H1 (cell line): ENCODE measurements at regions not wholly inside any gene's neighbourhood (a gene's known extent, or its start where the extent isn't known, plus 50 kb on each side); places are given as distances from the start of the nearest gene placed in this dataset.
A peak's percentile ranks its signal among the peaks of the same experiment; 100 is the strongest.

Experiments
- CTCF ChIA-PET: fragments of 300-600 bp; sonication (Branson Sonifier 250); formaldehyde crosslinking; loops from one replicate; lab custom pipeline; 2021; ENCODE audit not compliant: partially characterized antibody; lab: Charles Lee
- POLR2A ChIA-PET: fragments of 300-600 bp; sonication (Branson Sonifier 250); formaldehyde crosslinking; loops from one replicate; lab custom pipeline; 2021; ENCODE audit warnings: inconsistent platforms; ENCODE audit not compliant: partially characterized antibody; lab: Charles Lee
- DNase-seq, 2 experiments: peaks; one replicate each; pipeline versions ENCODE4 v3.0.0 to v3.0.0-alpha.2; 2010 to 2022; ENCODE audit warnings: low spot score in 2 of 2, low read depth in 1 of 2, mixed read lengths in 1 of 2
- FAIRE-seq: peaks from 2 replicates; lab custom pipeline; 2011; peaks lifted over from hg19 to GRCh38; lab: Jason Lieb, UNC
- H2AFZ ChIP-seq: 2 replicates; pipeline ENCODE4 v1.8.1; 2012; ENCODE audit warnings: low read length, inconsistent platforms
- H2AK5ac ChIP-seq: 2 replicates; pipeline ENCODE4 v1.6.1; 2013; ENCODE audit warnings: low read depth, low read length
- H2BK120ac ChIP-seq: replicated peaks from 2 replicates; pipeline ENCODE3; 2013; ENCODE audit warnings: low read depth, low read length, inconsistent platforms
- H2BK12ac ChIP-seq: 2 replicates; pipeline ENCODE4 v1.6.1; 2013; ENCODE audit warnings: low read depth, low read length
- H2BK15ac ChIP-seq: 2 replicates; pipeline ENCODE4 v1.6.1; 2013; ENCODE audit warnings: low read length
- H2BK20ac ChIP-seq: 2 replicates; pipeline ENCODE4 v1.6.1; 2013; ENCODE audit warnings: low read length
- H2BK5ac ChIP-seq: 2 replicates; pipeline ENCODE4 v1.6.1; 2013; ENCODE audit warnings: low read depth, low read length
- H3K14ac ChIP-seq: 2 replicates; pipeline ENCODE4 v1.6.1; 2013; ENCODE audit warnings: inconsistent platforms; ENCODE audit not compliant: insufficient read length
- H3K18ac ChIP-seq: 2 replicates; pipeline ENCODE4 v1.6.1; 2013; ENCODE audit warnings: low read length; ENCODE audit errors: extremely low read depth
- H3K23ac ChIP-seq: 2 replicates; pipeline ENCODE4 v1.6.1; 2013; ENCODE audit warnings: inconsistent platforms; ENCODE audit not compliant: insufficient read length
- H3K23me2 ChIP-seq: 2 replicates; pipeline ENCODE4 v1.6.1; 2013; ENCODE audit warnings: low read depth, low read length
- H3K27ac ChIP-seq: 2 replicates; pipeline ENCODE4 v1.6.1; 2011; ENCODE audit warnings: low read depth, low read length, inconsistent platforms
- H3K27me3 ChIP-seq, 4 experiments: replicated peaks in 1 of 4; 1 replicate in 1 of 4; 2 replicates in 3 of 4; pipeline versions ENCODE4 v1.6.1 to v1.8.1; 2011 to 2013; ENCODE audit warnings: low read length in 3 of 4, mild to moderate bottlenecking in 3 of 4, inconsistent platforms in 2 of 4, mixed read lengths in 2 of 4, moderate library complexity in 1 of 4; ENCODE audit not compliant: control insufficient read depth in 3 of 4, insufficient read depth in 3 of 4; ENCODE audit errors: extremely low read depth in 1 of 4
- H3K36me3 ChIP-seq, 4 experiments: 2 replicates each; pipeline versions ENCODE4 v1.6.1 to v1.8.1; 2011 to 2013; ENCODE audit warnings: mild to moderate bottlenecking in 4 of 4, low read length in 3 of 4, moderate library complexity in 2 of 4, control low read depth in 1 of 4, inconsistent platforms in 1 of 4; ENCODE audit not compliant: insufficient read depth in 4 of 4, control insufficient read depth in 2 of 4
- H3K4ac ChIP-seq: replicated peaks from 2 replicates; pipeline ENCODE3; 2013; ENCODE audit warnings: low read length, low read depth, mixed read lengths, inconsistent platforms; ENCODE audit not compliant: insufficient read length
- H3K4me1 ChIP-seq, 4 experiments: replicated peaks in 1 of 4; 1 replicate in 1 of 4; 2 replicates in 3 of 4; pipeline versions ENCODE4 v1.6.1 to v1.8.1; 2011 to 2013; ENCODE audit warnings: low read length in 3 of 4, inconsistent platforms in 2 of 4, mixed read lengths in 1 of 4; ENCODE audit not compliant: insufficient read depth in 4 of 4, control insufficient read depth in 3 of 4
- H3K4me2 ChIP-seq, 2 experiments: 2 replicates each; pipeline versions ENCODE4 v1.6.1 to v1.8.1; 2011 to 2013; ENCODE audit warnings: low read depth in 2 of 2, low read length in 2 of 2, control low read depth in 1 of 2, inconsistent platforms in 1 of 2, mild to moderate bottlenecking in 1 of 2; ENCODE audit not compliant: insufficient read depth in 1 of 2
- H3K4me3 ChIP-seq, 4 experiments: fragments of 200-600, 300-600 bp in 1 of 4; sonication (generic), shearing (Covaris generic), sonication (Bioruptor Twin) in 1 of 4; 2 replicates each; pipeline versions ENCODE4 v1.5.1 to v1.8.1; 2011 to 2016; ENCODE audit warnings: low read length in 4 of 4, low read depth in 3 of 4, control low read depth in 2 of 4, inconsistent platforms in 2 of 4, mild to moderate bottlenecking in 2 of 4, mixed read lengths in 1 of 4, moderate library complexity in 1 of 4; ENCODE audit not compliant: insufficient read depth in 2 of 4; ENCODE audit errors: extremely low read depth in 1 of 4
- H3K56ac ChIP-seq: replicated peaks from 2 replicates; pipeline ENCODE3; 2013; ENCODE audit warnings: low read depth, mild to moderate bottlenecking, mixed read lengths, low read length, inconsistent platforms; ENCODE audit not compliant: insufficient read length
- H3K79me1 ChIP-seq: 2 replicates; pipeline ENCODE4 v1.6.1; 2013; ENCODE audit warnings: low read depth, low read length, control low read depth
- H3K79me2 ChIP-seq, 2 experiments: 2 replicates each; pipeline versions ENCODE4 v1.6.1 to v1.8.1; 2012 to 2013; ENCODE audit warnings: low read length in 2 of 2, mild to moderate bottlenecking in 2 of 2, inconsistent platforms in 1 of 2; ENCODE audit not compliant: insufficient read depth in 2 of 2, control insufficient read depth in 1 of 2
- H3K9ac ChIP-seq, 4 experiments: replicated peaks in 1 of 4; 1 replicate in 1 of 4; 2 replicates in 3 of 4; pipeline versions ENCODE4 v1.6.1 to v1.8.1; 2011 to 2013; ENCODE audit warnings: low read depth in 3 of 4, low read length in 3 of 4, control low read depth in 2 of 4, mild to moderate bottlenecking in 2 of 4, moderate library complexity in 2 of 4, inconsistent platforms in 1 of 4; ENCODE audit errors: extremely low read depth in 1 of 4
- H3K9me3 ChIP-seq, 2 experiments: 2 replicates each; pipeline versions ENCODE4 v1.6.1 to v1.8.1; 2012 to 2013; ENCODE audit warnings: mild to moderate bottlenecking in 2 of 2, moderate library complexity in 2 of 2, control low read depth in 1 of 2, inconsistent platforms in 1 of 2, low read depth in 1 of 2, low read length in 1 of 2, mixed read lengths in 1 of 2; ENCODE audit not compliant: insufficient read depth in 2 of 2
- H4K20me1 ChIP-seq, 2 experiments: replicated peaks in 1 of 2; 2 replicates each; pipeline versions ENCODE3 to v1.8.1; 2011 to 2013; ENCODE audit warnings: inconsistent platforms in 2 of 2, low read length in 2 of 2, mild to moderate bottlenecking in 1 of 2; ENCODE audit not compliant: insufficient read depth in 2 of 2, control insufficient read depth in 1 of 2
- H4K5ac ChIP-seq: 2 replicates; pipeline ENCODE4 v1.6.1; 2013; ENCODE audit warnings: low read length, low read depth, mixed read lengths, inconsistent platforms; ENCODE audit not compliant: insufficient read length
- H4K8ac ChIP-seq: 2 replicates; pipeline ENCODE4 v1.8.0; 2013; ENCODE audit warnings: mild to moderate bottlenecking, moderate library complexity, low read length, inconsistent platforms; ENCODE audit not compliant: insufficient read depth; ENCODE audit errors: extremely low read depth
- H4K91ac ChIP-seq: replicated peaks from 2 replicates; pipeline ENCODE3; 2013; ENCODE audit warnings: low read length, mixed read lengths, inconsistent platforms; ENCODE audit not compliant: insufficient read length
- EZH2 ChIP-seq: fragments of 200-600 bp; sonication (generic); IDR thresholded peaks from 2 replicates; pipeline ENCODE4 v1.7.1; 2012; ENCODE audit warnings: low read depth, mild to moderate bottlenecking, moderate library complexity, low read length, inconsistent platforms; ENCODE audit not compliant: severe bottlenecking
- WGBS, 2 experiments: shearing (Covaris generic) in 1 of 2; methylation state at CpG; one replicate each; pipeline versions ENCODE4 v1.1.6 to v1.1.7; 2013 to 2015; ENCODE audit warnings: low lambda C conversion rate in 2 of 2, mixed read lengths in 2 of 2, inconsistent platforms in 1 of 2, low coverage in 1 of 2, missing lambda C conversion rate in 1 of 2; ENCODE audit not compliant: insufficient replicate concordance in 2 of 2, insufficient coverage in 1 of 2, insufficient read length in 1 of 2; ENCODE audit errors: extremely low coverage in 1 of 2, missing lambda C conversion rate in 1 of 2; 5-methylcytosine and 5-hydroxymethylcytosine counted together
- TF ChIP-seq, protein P1 (sequence below), 3 experiments: IDR thresholded peaks; 1 replicate in 2 of 3; 2 replicates in 1 of 3; pipeline versions ENCODE4 v1.5.1 to v1.6.1; 2011; ENCODE audit warnings: low read length in 3 of 3, mild to moderate bottlenecking in 3 of 3, inconsistent platforms in 2 of 3, low read depth in 1 of 3, moderate library complexity in 1 of 3; ENCODE audit not compliant: insufficient read depth in 1 of 3; ENCODE audit errors: control extremely low read depth in 1 of 3

DNA sequence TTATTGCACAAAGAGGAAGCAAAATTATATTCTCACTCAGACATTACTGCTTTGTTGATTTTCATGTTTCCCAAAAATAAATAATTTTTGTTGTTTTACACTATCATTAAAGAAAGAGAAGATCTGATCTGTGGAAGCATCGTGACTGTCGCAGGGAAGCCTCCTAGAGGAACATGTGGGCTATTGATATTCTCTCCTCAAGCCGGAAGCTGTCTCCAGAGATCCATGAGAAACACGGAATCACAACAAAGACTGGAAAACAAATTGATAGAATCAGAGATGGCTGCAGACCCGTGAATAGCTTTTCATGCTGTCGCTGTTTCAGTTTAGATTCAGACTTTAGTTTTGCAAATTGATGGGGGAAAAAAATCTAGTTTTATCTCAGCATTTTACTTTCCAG lies 235.2 kb upstream of the TMPO start:
- H3K27me3 ChIP-seq: no peaks in the 10 kb centered on the region
- no peak for DNase-seq
- H3K56ac ChIP-seq: no peak overlapping the region

More for the DNA sequence above, 235.2 kb upstream of the TMPO start:
- no peak overlapping the region for H2AK5ac ChIP-seq
- ChIA-PET CTCF (interaction anchor here (2.0 to 2.1 kb wide), 2 partner anchors 12 to 53 kb away, joined by 6 to 8 read pairs; no protein-coding TSS in a partner anchor), POLR2A (no interaction called here)
- H2BK5ac ChIP-seq: no peak overlapping the region
- H2AFZ ChIP-seq: no peak overlapping the region
- H3K9me3 ChIP-seq: no peaks in the 10 kb centered on the region
- H3K36me3 ChIP-seq: no peaks in the 10 kb centered on the region
- no peak overlapping the region for H3K23ac ChIP-seq
- H3K79me2 ChIP-seq: no peaks in the 10 kb centered on the region
- peak; percentile 39 for FAIRE-seq
- H3K23me2 ChIP-seq: no peaks in the 10 kb centered on the region
- no peak overlapping the region for H4K91ac ChIP-seq
- H3K4me3 ChIP-seq: no peak overlapping the region
- H2BK15ac ChIP-seq: no peak overlapping the region
- no peak overlapping the region for H3K9ac ChIP-seq
- H2BK120ac ChIP-seq: no peak overlapping the region
- WGBS, 2 experiments: 81% methylated on average over 6 of the region's 6 CpGs; no CpG with 5 or more reads in 1 of the 2 experiments
- no peak overlapping the region for H2BK12ac ChIP-seq
- no peak overlapping the region for H3K27ac ChIP-seq
- no peak overlapping the region for H3K14ac ChIP-seq
- H2BK20ac ChIP-seq: no peak overlapping the region
- TF ChIP-seq, protein P1, sequence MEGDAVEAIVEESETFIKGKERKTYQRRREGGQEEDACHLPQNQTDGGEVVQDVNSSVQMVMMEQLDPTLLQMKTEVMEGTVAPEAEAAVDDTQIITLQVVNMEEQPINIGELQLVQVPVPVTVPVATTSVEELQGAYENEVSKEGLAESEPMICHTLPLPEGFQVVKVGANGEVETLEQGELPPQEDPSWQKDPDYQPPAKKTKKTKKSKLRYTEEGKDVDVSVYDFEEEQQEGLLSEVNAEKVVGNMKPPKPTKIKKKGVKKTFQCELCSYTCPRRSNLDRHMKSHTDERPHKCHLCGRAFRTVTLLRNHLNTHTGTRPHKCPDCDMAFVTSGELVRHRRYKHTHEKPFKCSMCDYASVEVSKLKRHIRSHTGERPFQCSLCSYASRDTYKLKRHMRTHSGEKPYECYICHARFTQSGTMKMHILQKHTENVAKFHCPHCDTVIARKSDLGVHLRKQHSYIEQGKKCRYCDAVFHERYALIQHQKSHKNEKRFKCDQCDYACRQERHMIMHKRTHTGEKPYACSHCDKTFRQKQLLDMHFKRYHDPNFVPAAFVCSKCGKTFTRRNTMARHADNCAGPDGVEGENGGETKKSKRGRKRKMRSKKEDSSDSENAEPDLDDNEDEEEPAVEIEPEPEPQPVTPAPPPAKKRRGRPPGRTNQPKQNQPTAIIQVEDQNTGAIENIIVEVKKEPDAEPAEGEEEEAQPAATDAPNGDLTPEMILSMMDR (IDR thresholded peaks at IDR 0.05; ENCODE audit: control extremely low read depth in 1 of 3, insufficient read depth in 1 of 3, low read depth in 1 of 3, low read length in 3 of 3): peak in 1 of 3 experiments; percentile 12; a peak in 1 of 4 replicates
- TF ChIP-seq EZH2: no peak
- no peaks in the 10 kb centered on the region for H3K4me1 ChIP-seq
- H4K8ac ChIP-seq: no peak overlapping the region
- no peak overlapping the region for H4K5ac ChIP-seq
- H3K4me2 ChIP-seq: no peak overlapping the region
- no peaks in the 10 kb centered on the region for H4K20me1 ChIP-seq
- H3K4ac ChIP-seq: no peak overlapping the region
- no peak overlapping the region for H3K18ac ChIP-seq
- H3K79me1 ChIP-seq: no peaks in the 10 kb centered on the region
